Endodermal cell (in vitro differentiated cells): ENCODE measurements at regions not wholly inside any gene's neighbourhood (a gene's known extent, or its start where the extent isn't known, plus 50 kb on each side); places are given as distances from the start of the nearest gene placed in this dataset.

Source experiments
- DNase-seq: peaks from one replicate; pipeline ENCODE4 v3.0.0-alpha.2; 2017
- H3K27ac ChIP-seq: 2 replicates; pipeline ENCODE4 v1.5.1; 2013; ENCODE audit warnings: mild to moderate bottlenecking, low read depth, low read length, moderate library complexity
- H3K27me3 ChIP-seq: 2 replicates; pipeline ENCODE4 v1.6.1; 2013; ENCODE audit warnings: mild to moderate bottlenecking, low read length, moderate library complexity; ENCODE audit not compliant: insufficient read depth, control insufficient read depth, poor library complexity, severe bottlenecking
- H3K36me3 ChIP-seq: 2 replicates; pipeline ENCODE4 v1.7.0; 2013; ENCODE audit warnings: mild to moderate bottlenecking, low read length, moderate library complexity; ENCODE audit not compliant: control insufficient read depth, insufficient read depth
- H3K4me1 ChIP-seq: one replicate; pipeline ENCODE4 v1.7.0; 2013; ENCODE audit warnings: low read length; ENCODE audit not compliant: control insufficient read depth, insufficient read depth
- H3K4me3 ChIP-seq: 2 replicates; pipeline ENCODE4 v1.5.1; 2013; ENCODE audit warnings: mild to moderate bottlenecking, low read length, moderate library complexity
- H3K9ac ChIP-seq: 2 replicates; pipeline ENCODE4 v1.6.1; 2013; ENCODE audit warnings: mild to moderate bottlenecking, low read length, moderate library complexity; ENCODE audit not compliant: poor library complexity, severe bottlenecking; ENCODE audit errors: extremely low read depth
- H3K9me3 ChIP-seq: 2 replicates; pipeline ENCODE4 v1.6.1; 2013; ENCODE audit warnings: mild to moderate bottlenecking, low read length, moderate library complexity; ENCODE audit not compliant: control insufficient read depth
- H3K27ac Mint-ChIP-seq: 2 replicates; pipeline ENCODE4 v1.8.0; 2020; ENCODE audit warnings: mixed read lengths
- H3K27me3 Mint-ChIP-seq: 2 replicates; pipeline ENCODE4 v1.8.0; 2021; ENCODE audit warnings: mild to moderate bottlenecking, mixed read lengths; ENCODE audit not compliant: insufficient read depth
- H3K36me3 Mint-ChIP-seq: 2 replicates; pipeline ENCODE4 v1.8.0; 2020; ENCODE audit warnings: low read depth, mixed read lengths
- H3K4me1 Mint-ChIP-seq: 2 replicates; pipeline ENCODE4 v1.8.0; 2020; ENCODE audit warnings: mixed read lengths
- H3K4me3 Mint-ChIP-seq: 2 replicates; pipeline ENCODE4 v1.8.0; 2020; ENCODE audit warnings: mild to moderate bottlenecking, moderate library complexity, mixed read lengths
- H3K9me3 Mint-ChIP-seq: 2 replicates; pipeline ENCODE4 v1.8.0; 2020; ENCODE audit warnings: mild to moderate bottlenecking, mixed read lengths
- WGBS, 2 experiments: methylation state at CpG; one replicate each; pipeline versions ENCODE4 v1.1.5 to v1.1.7; 2013; ENCODE audit warnings: missing lambda C conversion rate in 2 of 2, mixed read lengths in 1 of 2; ENCODE audit not compliant: insufficient coverage in 1 of 2, insufficient read length in 1 of 2; 5-methylcytosine and 5-hydroxymethylcytosine counted together
- TF ChIP-seq, protein P1 (sequence below): fragments of 200-600 bp; sonication (generic); conservative IDR thresholded peaks from 2 replicates; pipeline ENCODE4 v1.5.0; 2021; ENCODE audit warnings: antibody characterized with exemption, mild to moderate bottlenecking

DNA sequence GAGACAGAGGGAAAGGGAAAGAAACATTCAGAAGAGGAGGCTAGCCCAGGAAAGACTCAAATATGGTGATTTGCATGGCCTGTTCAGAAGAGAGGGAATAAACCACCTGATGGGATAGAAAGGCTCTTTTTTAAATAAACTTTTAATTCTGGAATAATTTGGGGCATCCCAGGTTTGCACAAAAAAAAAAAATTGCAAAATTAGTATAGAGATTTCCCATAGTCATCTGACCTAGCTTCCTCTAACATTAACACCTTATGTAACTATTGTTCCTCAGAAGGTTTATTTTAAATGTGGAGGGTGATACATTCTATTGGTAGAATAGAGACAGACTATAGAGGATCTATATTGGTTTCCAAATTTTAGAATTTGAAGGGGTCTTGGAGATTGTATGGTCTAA, 330.4 kb upstream of the SLC14A2 start:
- Histone ChIP-seq H3K4me3 (no peak overlapping the region), H3K36me3 (no peaks in the 10 kb centered on the region), H3K27me3 (peaks cover 4% of the 10 kb centered on the region), H3K9me3 (no peaks in the 10 kb centered on the region), H3K27ac (no peak overlapping the region), H3K4me1 (no peaks in the 10 kb centered on the region), H3K9ac (no peak overlapping the region)
- Mint-ChIP-seq H3K27me3 (no peaks in the 10 kb centered on the region), H3K36me3 (no peaks in the 10 kb centered on the region), H3K4me3 (no peak overlapping the region), H3K4me1 (no peaks in the 10 kb centered on the region), H3K27ac (no peak overlapping the region), H3K9me3 (no peaks in the 10 kb centered on the region)
- TF ChIP-seq, protein P1, sequence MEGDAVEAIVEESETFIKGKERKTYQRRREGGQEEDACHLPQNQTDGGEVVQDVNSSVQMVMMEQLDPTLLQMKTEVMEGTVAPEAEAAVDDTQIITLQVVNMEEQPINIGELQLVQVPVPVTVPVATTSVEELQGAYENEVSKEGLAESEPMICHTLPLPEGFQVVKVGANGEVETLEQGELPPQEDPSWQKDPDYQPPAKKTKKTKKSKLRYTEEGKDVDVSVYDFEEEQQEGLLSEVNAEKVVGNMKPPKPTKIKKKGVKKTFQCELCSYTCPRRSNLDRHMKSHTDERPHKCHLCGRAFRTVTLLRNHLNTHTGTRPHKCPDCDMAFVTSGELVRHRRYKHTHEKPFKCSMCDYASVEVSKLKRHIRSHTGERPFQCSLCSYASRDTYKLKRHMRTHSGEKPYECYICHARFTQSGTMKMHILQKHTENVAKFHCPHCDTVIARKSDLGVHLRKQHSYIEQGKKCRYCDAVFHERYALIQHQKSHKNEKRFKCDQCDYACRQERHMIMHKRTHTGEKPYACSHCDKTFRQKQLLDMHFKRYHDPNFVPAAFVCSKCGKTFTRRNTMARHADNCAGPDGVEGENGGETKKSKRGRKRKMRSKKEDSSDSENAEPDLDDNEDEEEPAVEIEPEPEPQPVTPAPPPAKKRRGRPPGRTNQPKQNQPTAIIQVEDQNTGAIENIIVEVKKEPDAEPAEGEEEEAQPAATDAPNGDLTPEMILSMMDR, result no peak
- no peak for DNase-seq

DNA sequence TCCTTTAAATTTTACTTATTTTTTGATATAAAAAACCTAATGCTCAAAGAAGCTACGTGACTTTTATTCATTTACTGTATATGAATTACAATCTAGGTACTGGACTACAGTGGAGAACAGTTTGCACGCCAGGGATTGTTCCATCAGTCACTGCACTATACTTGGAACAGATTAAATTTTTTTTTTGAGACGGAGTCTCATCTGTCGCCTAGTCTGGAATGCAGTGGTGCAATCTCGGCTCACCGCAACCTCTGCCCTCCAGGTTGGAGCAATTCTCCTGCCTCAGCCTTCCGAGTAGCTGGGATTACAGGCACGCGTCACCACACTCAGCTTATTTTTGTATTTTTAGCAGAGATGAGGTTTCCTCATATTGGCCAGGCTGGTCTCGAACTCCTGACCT, 330.0 kb upstream of the SLC14A2 start:
- Histone ChIP-seq H3K4me1 (no peaks in the 10 kb centered on the region), H3K4me3 (no peak overlapping the region), H3K27ac (no peak overlapping the region), H3K36me3 (no peaks in the 10 kb centered on the region), H3K27me3 (peaks cover under 1% of the 10 kb centered on the region), H3K9me3 (no peaks in the 10 kb centered on the region), H3K9ac (no peak overlapping the region)
- TF ChIP-seq, protein P1, result no peak
- no peak for DNase-seq
- Mint-ChIP-seq H3K4me1 (no peaks in the 10 kb centered on the region), H3K27me3 (no peaks in the 10 kb centered on the region), H3K4me3 (no peak overlapping the region), H3K36me3 (no peaks in the 10 kb centered on the region), H3K27ac (no peak overlapping the region), H3K9me3 (no peaks in the 10 kb centered on the region)
- 85 to 96% methylated on average over 8 to 9 of the region's 10 CpGs for WGBS, 2 experiments

GRCh38 chr18:45286431-45286830, 328.8 kb upstream of the SLC14A2 start:
- H3K9me3 ChIP-seq, result no peaks in the 10 kb centered on the region
- H3K27ac Mint-ChIP-seq, result no peak overlapping the region
- TF ChIP-seq, protein P1, result no peak
- no peaks in the 10 kb centered on the region for H3K27me3 ChIP-seq
- H3K4me3 ChIP-seq, result no peak overlapping the region
- no peak for DNase-seq
- H3K36me3 ChIP-seq, result no peaks in the 10 kb centered on the region
- H3K27me3 Mint-ChIP-seq, result no peaks in the 10 kb centered on the region
- no peaks in the 10 kb centered on the region for H3K9me3 Mint-ChIP-seq
- H3K4me1 Mint-ChIP-seq, result no peaks in the 10 kb centered on the region
- H3K9ac ChIP-seq, result no peak overlapping the region
- WGBS, 2 experiments, result 92 to 100% methylated on average over 1 to 2 of the region's 3 CpGs
- H3K27ac ChIP-seq, result no peak overlapping the region
- no peak overlapping the region for H3K4me3 Mint-ChIP-seq
- H3K4me1 ChIP-seq, result no peaks in the 10 kb centered on the region
- H3K36me3 Mint-ChIP-seq, result no peaks in the 10 kb centered on the region
